Iris pigment epithelial cell (primary cell): ENCODE measurements at regions not wholly inside any gene's neighbourhood (a gene's known extent, or its start where the extent isn't known, plus 50 kb on each side); places are given as distances from the start of the nearest gene placed in this dataset.

Source experiments
- DNase-seq: peaks from one replicate; pipeline ENCODE4 v3.0.0-alpha.2; 2011; ENCODE audit warnings: low read depth

DNA sequence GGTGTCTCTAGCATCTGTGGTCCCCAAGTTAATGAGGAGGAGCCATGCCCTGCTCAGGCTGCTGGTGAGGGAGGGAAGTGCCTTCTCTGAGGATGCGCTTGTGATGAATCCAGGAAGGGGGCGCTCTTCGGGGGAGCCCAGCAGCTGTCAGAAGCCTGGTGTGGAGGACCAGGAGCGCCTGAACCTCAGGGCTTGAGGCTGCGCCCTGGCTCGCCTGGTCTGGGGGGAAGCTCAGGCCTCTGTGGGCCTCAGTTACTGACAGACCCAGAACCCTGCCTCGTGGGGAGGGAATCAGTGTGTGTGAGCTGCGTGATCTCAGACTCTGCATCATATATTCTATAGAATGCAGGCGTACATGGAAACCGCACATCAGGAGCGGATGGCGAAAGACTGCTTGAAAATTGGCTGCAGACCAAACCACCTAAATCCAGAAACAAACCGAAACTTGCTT is 126.1 kb downstream of the SEC14L1 start:
- DNase-seq, result peak; percentile 62

DNA sequence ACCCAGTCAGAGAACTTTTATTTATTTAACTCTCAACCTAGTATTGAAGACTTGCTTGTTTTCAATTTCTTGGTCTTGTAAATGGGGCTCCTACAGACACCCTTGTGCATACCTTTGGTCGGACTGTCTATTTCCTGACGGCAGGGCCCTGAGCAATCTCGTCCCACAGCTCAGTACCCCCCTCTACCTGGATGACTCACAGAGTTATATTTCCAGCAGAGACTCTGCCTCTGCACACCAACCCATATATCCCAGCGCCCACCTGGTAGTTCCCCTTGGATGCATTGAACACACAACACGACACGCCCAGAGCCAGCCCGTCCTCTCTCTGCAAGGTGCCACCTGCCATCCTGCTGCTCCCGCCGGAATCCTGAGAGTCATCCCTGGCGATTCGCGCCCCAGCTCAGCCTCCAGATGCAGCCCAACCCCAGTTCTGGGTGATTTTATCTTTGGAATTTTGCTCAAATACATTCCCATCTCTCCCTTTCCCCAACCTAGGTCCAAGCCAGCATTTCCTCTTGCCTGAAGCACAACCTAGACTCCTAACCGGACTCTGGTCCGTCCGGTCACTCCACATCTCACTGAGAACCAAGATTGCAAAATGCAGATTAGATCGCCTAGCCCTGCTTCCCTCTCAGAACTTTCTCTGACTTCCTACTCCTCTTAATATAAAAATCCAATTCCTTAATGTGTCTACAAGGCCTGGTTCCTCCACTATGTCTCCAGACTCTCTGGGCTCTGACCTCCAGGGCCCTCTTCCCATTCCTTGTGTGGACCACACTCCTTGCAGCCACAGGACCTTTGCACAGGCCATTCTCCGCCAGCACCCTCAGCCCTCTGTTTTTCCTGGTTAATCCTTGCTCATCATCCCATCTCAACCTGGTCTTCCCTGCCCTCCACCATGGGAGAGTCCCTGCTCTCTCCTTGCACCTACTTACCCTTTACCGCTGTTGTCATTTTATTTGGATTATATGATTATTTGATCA is 129.2 kb downstream of the SEC14L1 start:
- no peak for DNase-seq

DNA sequence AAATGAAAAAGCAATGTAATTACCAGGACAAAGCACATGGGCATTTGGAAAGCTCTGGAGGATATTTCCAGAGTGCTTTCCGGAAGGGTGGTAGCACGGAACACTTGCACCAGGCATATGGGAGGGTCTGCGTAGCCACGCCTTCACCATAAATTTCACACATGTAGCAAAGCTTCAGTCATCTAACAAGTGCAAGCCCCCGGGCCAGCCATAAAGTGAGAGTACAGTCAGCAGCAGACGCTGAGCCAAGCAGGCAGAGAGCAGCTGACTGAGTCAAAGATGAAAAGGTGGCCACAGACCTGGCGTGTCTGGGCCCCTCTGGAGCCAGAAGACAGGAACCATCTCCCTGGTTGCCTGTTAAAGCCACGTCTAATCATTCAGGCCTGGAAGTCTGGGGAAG is 130.6 kb downstream of the SEC14L1 start:
- DNase-seq, result no peak

DNA sequence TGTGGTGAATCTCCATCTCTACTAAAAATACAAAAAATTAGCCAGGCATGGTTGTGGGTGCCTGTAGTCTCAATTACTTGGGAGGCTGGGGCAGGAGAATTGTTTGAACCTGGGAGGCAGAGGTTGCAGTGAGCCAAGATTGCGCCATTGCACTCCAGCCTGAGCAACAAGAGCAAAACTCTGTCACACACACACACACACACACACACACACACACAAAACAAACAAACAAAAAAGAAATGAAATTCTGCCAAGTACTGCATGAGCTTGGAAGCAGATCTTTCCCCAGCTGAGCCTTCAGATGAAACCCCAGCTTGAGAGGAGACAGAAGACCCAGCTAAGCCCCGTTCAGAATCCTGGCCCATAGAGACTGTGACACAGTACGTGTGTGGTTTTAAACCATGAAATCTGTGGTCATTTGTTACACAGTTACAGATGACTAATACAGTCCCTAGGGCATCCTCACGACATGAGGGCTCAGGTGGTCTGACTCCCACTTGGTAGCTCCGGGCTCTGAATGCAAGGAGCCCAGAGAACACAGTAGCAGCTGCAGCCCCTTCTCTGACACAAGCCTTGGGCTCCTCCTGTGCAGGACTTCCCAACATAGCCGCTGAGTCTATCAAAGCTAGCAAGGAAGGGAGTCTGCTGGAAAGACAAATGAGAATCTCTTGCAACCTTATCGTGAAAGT is 132.8 kb downstream of the SEC14L1 start:
- no peak for DNase-seq

DNA sequence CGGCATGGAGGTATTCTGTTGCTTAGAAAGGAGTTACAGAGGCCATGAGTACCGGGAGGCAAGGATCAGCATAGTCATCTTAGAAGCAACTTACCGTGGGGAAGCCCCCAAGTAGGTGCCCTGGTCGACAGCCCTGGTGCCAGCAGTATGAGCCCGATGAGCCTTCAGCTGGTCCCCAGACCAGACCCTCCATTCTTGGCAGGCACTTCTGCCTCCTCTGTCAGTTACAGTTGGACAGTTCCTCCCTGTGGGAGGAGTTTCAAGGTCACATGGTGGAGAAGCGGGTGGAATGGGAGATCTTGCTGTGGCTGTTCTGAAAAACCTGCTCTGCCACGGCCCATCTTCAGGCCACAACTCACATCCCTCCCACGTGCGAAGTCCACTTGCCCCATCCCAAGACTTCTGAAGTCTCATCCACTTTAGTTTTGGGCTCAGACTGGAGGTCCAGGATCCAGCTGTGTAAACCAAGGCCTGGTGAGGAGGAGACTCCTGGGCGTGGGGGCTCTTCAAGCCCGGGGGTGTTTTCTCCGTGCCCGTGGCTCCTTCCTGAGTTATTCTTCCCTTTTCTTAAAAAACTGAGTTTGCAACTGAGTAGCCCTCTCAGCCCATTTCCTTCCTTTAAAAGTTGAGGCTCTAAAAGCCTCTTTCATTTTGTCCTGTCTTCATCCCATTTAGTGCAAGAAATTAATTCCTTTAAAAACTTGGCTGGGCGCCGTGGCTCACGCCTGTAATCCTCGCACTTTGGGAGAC is 133.5 kb downstream of the SEC14L1 start:
- DNase-seq, result no peak

DNA sequence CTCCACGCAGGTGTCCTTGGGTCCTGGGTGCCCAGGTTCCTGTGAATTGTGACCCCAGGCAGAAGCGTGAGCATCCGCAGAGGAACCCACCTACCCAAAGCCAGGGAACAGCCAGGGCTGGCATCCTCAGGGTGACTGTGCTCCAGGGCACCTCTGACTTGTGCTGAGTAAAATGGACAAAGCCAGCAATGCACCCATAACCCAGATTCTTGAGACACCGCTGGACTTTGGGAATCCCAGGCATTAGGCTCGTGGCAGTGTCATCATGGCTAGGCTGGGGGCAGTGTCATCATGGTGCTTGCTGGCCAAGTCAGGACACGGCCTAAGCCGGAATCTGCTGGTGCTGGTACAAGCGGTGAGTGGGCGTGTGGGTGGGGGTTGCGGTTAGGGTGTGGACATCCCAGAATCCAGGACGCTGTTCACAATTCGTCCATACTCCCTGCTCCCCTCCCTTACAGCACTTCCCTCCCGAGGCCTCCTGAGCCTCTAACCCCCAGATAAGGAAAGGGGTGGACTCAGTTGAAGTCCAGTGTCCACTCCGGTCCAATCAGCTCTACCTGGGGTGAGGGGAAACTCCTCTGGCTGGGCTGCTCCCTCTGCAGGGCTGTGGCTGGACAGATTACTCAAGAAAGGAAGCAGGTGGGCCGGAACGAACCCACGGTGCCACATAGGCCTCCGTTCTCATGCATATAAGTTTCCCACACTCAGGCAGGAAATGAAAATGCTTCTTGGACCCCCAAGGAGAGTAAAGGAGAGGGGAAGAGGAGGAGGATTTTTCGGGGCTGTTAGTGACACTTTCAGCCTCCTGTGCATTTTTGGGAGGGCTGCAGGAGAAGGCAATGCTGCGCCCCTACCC is 138.9 kb downstream of the SEC14L1 start:
- DNase-seq, result peak; percentile 29

DNA sequence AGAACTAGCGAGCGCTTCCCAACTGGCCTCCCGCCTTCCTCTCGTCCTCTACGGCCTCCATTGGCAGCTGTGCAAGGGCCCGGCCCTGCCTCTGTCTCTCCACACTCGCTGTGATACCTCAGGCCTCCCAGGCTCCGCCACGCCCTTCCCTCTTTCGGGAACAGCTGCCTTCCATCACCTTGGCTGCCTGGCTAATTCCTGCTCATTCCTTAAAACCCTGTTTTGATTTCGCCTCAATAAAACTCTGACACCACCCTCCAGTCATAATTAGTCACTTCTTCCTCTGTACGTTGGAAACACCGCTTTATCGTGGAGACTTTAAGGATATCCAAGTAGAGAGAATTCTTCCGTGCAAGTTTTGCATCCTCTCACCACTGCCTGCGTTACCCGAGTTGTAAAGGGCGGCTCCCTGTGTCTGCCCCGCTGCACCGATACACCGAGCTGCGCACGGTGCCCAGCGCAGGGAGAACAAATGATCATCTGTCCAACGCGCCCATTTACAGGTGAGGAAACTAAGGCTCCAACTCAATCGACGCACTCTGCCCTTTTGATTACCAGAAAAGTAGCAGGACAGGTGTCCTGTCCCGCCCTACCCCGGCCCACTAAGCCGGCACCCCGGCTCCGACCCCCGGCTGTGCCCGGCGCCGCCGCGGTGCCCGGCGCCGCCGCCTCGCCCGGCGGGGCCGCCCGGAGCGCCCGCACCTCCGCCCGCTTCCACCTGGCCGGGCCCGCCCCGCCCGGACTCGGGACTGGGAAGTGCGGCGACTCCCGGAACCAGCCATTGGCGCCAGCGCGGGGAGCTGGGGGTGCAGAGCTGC is 139.7 kb downstream of the SEC14L1 start:
- peak; percentile 41 for DNase-seq

DNA sequence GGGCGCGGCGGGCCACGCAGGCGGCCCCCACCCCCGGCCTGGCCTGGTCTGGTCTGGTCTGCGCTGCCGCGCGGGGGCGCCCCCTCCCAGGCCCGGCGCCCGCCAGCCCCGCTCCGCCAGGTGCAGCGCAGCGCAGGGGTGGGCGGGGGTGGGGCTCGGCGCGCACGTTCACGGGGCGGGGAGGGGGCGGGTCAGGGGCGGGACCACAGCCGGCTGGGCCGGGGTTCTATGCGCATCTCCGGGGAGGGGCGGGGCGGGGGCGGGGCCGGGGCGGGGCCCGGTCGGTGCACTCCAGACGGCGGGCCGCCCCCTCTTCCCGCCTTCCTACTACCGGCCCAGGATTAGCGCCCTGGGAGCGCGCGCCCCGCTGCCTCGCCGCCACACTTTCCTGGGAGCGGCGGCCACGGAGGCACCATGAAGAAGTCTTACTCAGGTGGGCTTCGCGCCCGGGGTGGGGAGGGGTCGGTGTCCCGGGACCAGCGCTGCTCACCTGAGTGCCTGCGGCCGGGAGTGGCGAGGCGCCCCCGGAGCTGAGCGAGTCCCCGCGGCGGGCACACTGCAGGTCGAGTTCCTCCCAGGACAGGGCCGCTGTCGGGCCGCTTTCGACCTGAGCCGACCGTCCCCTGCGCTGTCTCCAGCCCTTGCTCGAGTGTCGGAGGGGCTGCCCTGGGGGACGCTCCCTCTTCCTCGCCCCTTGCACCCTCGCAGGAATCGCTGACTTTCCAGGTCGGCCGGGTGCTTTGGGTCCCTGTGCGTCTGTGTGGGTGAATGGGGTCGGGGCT is 140.5 kb downstream of the SEC14L1 start:
- peak; percentile 25 for DNase-seq

DNA sequence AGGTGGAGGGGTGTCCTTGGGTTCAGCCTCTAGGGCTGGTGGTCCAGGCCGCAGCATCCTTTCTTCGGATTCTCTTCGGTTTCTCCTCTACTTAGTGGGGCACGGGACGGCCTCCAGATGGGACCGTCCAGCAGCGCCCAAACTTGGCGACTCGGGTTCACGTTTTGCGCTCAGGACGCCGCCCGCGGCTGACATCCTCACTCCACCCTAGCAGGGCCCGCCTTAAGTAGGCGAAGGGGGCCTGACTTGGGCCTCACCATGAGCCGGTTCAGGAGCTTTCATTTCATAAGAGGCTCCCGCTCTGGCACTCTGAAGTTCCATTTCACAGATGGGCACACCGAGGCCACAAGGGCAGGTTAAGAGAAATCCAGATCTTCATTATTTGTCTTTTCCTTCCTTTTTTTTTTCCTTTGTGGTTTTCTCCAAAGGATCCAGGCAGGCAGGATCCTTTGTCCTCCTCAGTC is 141.2 kb downstream of the SEC14L1 start:
- no peak for DNase-seq

DNA sequence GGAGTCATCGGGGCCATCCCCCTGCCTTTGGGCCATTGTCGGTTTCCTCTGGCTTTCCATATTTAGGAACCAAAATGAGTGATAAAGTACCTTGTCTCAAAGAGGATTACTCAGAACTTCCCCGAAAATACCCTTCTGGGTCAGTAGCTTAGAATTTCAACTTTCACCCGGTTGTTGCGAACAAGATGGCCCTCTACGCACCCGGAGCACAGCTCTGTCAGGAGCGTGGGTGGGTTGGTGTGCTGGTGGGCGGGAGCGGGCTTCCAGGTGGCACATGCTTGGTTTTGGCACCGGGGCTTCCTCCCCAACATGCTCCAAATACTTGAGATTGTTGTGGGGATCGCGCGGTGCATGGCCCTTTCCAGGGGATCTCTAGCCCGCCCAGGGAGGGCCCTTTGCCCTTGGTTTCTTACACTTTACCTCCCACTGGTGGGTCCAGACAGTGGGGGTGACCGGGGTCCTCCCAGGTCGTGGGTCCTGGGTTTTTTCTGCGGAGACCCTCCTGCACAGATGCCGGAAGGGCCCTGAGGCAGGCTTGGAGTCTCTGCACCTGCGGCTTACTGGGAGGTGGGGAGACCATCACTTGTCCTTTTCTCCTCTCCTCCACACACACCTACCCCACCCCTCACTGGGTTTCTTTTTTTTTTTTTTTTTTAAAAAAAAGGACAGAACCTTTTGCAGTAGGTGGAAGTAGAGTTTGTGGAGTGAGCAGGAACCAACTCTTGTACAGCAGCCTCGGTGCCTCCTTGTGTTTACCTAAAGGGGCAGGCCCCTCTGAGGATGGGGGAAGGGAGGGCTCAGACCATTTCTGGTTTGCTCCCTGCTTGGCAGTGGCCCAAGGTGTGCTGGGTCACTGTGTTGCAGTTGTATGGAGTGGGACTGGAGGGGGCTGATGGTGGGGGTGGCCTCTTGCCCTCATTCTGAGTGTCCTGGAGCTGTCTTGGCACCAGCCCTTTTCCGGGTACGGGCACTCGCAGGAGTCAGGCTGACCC is 142.1 kb downstream of the SEC14L1 start:
- DNase-seq, result peak; percentile 36

DNA sequence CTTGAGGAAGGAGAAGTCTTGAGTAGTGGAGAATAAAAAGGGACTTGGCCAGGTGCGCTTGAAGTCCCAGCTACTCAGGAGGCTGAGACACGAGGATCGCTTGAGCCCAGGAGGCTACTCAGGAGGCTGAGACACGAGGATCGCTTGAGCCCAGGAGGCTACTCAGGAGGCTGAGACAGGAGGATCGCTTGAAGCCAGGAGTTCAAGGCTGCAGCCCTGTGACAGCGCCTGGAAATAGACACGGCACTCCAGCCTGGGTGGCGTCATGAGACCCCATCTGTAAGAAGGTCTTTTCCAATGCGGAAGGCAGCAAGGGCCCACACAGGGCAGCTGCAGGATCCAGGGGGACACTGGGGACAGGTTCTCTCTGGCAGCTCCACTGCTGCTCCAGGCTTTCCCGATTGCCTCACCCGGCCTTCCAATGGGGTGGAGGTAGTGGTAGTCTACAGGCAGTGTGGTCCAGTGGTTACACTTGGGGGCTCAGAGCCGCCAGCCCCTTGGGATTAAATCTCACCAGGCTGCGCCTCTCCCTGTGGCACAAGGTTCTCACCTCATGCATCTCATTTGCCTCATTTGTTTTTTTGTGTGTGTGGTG is 143.4 kb downstream of the SEC14L1 start:
- no peak for DNase-seq

DNA sequence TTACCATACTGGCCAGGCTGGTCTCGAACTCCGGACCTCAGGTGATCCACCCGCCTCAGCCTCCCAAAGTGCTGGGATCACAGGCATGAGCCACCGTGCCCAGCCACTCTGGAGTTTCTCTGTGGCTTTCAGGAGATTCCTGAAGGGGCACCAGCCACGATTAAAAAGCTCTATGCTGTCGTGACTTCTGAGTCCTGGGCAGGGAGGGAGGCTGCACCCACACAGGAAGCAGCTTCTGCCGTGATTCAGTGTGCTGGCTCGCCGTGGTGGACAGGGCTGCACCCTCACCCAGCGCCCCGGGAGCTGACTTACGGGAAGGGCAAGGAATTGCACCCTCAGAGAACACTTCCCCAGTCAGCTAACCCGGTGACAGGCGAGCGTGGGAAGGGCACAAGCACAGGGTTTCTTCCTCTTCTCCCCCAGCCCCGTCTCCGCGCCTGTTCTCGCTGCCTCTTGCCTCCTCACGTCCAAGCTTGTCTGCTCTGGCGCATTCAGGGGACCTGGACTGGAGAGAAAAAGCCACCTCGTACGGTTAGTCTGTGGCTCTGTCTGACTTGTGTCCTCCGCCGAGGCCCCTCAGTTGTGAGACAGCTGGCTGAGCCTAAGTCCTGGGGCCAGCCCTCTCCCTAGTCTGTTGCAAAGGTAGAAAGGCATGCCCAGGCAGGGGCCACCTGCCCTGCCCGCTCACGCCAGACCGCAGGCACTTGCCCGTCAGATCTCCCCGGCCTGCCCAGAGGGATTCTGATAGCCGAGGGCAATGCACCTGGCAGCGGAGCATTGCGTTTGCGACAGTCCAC is 145.0 kb downstream of the SEC14L1 start:
- DNase-seq, result peak; percentile 93

DNA sequence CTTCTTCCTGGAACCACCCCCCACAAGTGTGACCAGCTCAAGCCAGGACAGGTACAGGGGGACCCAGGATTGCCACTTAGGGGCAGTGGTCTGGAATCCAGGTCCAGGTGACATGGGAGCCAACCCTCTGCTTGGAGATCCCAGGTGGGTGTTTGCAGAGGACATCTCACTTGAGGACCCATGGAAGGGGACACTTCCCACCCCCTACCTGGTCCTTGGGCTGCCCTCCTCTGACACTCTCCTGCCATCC is 145.5 kb downstream of the SEC14L1 start:
- no peak for DNase-seq

DNA sequence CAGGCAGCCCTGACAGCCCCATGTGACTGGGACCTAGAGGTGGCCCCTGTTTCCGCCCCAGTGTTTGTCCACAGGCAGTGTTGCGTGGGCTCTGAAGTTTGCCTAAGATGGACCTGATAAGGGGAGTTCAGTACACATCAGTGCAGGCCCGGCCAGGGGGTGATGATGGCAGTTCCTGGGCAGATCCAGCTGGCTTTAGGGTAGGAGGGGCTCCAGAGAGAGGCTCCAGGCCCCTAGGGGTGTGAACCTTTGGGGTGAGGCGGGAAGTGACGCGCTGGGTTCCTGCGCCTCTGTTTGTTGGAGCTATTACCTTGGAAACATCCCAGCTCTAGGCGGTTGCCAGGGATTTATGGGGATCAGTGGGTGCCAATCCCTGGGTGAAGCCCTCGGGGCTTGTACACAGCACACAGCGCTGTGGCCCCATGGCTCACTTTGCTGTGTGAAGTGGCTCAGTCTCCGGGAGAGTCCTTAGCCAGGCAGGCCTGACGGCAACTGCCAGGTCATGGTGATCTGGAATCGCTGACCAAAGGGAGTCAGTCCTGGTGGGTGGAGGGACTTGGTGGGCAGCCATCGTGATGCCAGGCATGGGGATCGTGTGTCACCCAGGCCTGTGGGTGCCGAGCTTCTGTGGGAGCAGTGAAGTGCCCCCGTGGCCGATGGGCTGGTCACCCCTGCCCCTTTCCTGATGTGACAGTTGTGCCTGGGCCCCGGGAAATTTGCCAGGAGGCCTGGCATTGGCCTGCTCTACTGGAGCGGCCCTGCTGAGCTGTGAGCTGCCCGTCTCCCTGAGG is 146.1 kb downstream of the SEC14L1 start:
- peak; percentile 59 for DNase-seq

DNA sequence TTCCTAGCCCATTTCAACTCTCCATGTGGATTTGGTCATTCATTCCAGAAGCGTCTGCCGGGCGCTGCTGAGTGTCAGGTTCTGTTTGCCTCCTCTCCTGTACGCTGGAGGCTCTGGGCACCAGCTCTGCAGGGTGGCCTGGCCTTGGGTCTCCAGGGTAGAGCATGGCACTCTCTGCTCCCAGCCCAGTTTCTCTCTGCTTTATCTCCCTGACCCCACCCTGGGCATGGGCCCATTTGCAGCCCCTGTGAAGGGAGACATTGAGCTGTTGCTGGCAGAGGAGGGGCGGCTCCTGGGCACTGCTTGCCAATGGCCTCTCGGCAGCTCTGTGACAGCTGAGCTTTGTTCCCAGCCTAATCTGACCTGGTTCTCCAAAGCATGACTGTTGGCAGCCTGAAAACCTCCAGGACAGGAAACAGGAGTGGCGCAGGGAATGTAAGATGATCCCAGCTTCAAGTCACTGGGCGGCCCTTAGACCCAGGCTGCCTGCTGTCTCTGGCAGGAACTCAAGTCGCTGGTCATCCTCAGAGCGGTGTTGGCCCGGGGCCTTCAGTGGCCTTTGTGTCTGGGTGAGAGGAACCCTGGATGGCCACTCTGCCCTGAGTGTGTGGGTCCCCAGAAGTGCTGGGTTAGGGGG is 146.8 kb downstream of the SEC14L1 start:
- peak; percentile 88 for DNase-seq

DNA sequence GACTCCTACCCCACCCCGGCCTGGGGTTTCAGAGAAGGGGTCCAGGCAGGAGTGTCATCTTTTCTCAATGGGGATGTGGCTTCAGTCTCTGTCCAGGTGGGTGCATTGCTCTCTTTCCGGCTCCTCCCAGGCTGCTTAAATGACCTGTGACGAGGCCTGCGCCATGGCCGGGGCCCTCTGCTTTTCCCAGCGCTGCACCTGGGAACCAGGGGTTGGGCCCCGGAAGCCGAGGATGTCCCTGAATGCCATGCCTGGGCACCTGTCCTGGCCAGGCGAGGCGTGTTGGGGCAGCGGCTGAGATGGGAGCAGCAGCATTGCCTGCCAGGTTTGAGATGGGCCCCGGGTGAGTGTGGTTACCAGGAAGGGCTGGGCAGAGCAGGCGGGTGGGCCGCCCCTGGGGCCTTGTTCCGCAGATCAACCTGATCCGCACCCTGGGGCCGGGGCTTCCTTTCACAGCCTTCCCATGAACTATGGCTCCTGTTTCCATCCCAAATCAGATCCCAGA is 147.4 kb downstream of the SEC14L1 start:
- DNase-seq, result no peak
